ENCODE measurements at regions not wholly inside any gene's neighbourhood (a gene's known extent, or its start where the extent isn't known, plus 50 kb on each side); places are given as distances from the start of the nearest gene placed in this dataset.

GRCh38 chr20:40602381-40602780, 86.7 kb downstream of the MAFB start:
- TF ChIP-seq, protein P1, sequence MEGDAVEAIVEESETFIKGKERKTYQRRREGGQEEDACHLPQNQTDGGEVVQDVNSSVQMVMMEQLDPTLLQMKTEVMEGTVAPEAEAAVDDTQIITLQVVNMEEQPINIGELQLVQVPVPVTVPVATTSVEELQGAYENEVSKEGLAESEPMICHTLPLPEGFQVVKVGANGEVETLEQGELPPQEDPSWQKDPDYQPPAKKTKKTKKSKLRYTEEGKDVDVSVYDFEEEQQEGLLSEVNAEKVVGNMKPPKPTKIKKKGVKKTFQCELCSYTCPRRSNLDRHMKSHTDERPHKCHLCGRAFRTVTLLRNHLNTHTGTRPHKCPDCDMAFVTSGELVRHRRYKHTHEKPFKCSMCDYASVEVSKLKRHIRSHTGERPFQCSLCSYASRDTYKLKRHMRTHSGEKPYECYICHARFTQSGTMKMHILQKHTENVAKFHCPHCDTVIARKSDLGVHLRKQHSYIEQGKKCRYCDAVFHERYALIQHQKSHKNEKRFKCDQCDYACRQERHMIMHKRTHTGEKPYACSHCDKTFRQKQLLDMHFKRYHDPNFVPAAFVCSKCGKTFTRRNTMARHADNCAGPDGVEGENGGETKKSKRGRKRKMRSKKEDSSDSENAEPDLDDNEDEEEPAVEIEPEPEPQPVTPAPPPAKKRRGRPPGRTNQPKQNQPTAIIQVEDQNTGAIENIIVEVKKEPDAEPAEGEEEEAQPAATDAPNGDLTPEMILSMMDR (IDR thresholded peaks at IDR 0.05; ENCODE audit: insufficient read depth, low read length, poor library complexity, severe bottlenecking), result no peak
- no peak for TF ChIP-seq EZH2phosphoT487 (conservative IDR thresholded peaks at IDR 0.05; ENCODE audit: low read length)

Data from SU-DHL-6 (cell line).